Endodermal cell (in vitro differentiated cells): ENCODE measurements at regions not wholly inside any gene's neighbourhood (a gene's known extent, or its start where the extent isn't known, plus 50 kb on each side); places are given as distances from the start of the nearest gene placed in this dataset.

Experiments
- DNase-seq: peaks from one replicate; pipeline ENCODE4 v3.0.0-alpha.2; 2017
- H3K27ac ChIP-seq: 2 replicates; pipeline ENCODE4 v1.5.1; 2013; ENCODE audit warnings: mild to moderate bottlenecking, low read depth, low read length, moderate library complexity
- H3K27me3 ChIP-seq: 2 replicates; pipeline ENCODE4 v1.6.1; 2013; ENCODE audit warnings: mild to moderate bottlenecking, low read length, moderate library complexity; ENCODE audit not compliant: insufficient read depth, control insufficient read depth, poor library complexity, severe bottlenecking
- H3K36me3 ChIP-seq: 2 replicates; pipeline ENCODE4 v1.7.0; 2013; ENCODE audit warnings: mild to moderate bottlenecking, low read length, moderate library complexity; ENCODE audit not compliant: control insufficient read depth, insufficient read depth
- H3K4me1 ChIP-seq: one replicate; pipeline ENCODE4 v1.7.0; 2013; ENCODE audit warnings: low read length; ENCODE audit not compliant: control insufficient read depth, insufficient read depth
- H3K4me3 ChIP-seq: 2 replicates; pipeline ENCODE4 v1.5.1; 2013; ENCODE audit warnings: mild to moderate bottlenecking, low read length, moderate library complexity
- H3K9ac ChIP-seq: 2 replicates; pipeline ENCODE4 v1.6.1; 2013; ENCODE audit warnings: mild to moderate bottlenecking, low read length, moderate library complexity; ENCODE audit not compliant: poor library complexity, severe bottlenecking; ENCODE audit errors: extremely low read depth
- H3K9me3 ChIP-seq: 2 replicates; pipeline ENCODE4 v1.6.1; 2013; ENCODE audit warnings: mild to moderate bottlenecking, low read length, moderate library complexity; ENCODE audit not compliant: control insufficient read depth
- H3K27ac Mint-ChIP-seq: 2 replicates; pipeline ENCODE4 v1.8.0; 2020; ENCODE audit warnings: mixed read lengths
- H3K27me3 Mint-ChIP-seq: 2 replicates; pipeline ENCODE4 v1.8.0; 2021; ENCODE audit warnings: mild to moderate bottlenecking, mixed read lengths; ENCODE audit not compliant: insufficient read depth
- H3K36me3 Mint-ChIP-seq: 2 replicates; pipeline ENCODE4 v1.8.0; 2020; ENCODE audit warnings: low read depth, mixed read lengths
- H3K4me1 Mint-ChIP-seq: 2 replicates; pipeline ENCODE4 v1.8.0; 2020; ENCODE audit warnings: mixed read lengths
- H3K4me3 Mint-ChIP-seq: 2 replicates; pipeline ENCODE4 v1.8.0; 2020; ENCODE audit warnings: mild to moderate bottlenecking, moderate library complexity, mixed read lengths
- H3K9me3 Mint-ChIP-seq: 2 replicates; pipeline ENCODE4 v1.8.0; 2020; ENCODE audit warnings: mild to moderate bottlenecking, mixed read lengths
- WGBS, 2 experiments: methylation state at CpG; one replicate each; pipeline versions ENCODE4 v1.1.5 to v1.1.7; 2013; ENCODE audit warnings: missing lambda C conversion rate in 2 of 2, mixed read lengths in 1 of 2; ENCODE audit not compliant: insufficient coverage in 1 of 2, insufficient read length in 1 of 2; 5-methylcytosine and 5-hydroxymethylcytosine counted together
- TF ChIP-seq, protein P1 (sequence below): fragments of 200-600 bp; sonication (generic); conservative IDR thresholded peaks from 2 replicates; pipeline ENCODE4 v1.5.0; 2021; ENCODE audit warnings: antibody characterized with exemption, mild to moderate bottlenecking

DNA sequence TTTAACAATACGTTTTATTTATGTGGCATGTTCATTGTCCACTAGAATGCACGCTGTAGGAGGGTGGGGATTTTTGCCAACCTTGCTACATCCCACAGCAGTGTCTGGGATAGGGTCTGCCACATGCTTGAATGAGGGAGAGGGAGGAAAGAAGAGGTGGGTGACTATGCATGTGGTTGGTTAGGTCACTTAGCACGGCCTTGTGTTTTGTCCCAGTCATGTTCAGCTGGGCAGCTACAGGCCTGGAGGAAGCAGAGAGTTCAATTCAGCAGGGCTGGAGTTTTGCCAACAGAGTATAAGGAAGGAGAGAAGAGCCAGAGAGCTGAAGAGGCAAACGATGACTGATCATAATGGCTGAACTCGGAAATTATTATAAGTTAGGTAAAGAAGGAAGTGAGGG, 268.4 kb upstream of the NSMCE3 start:
- Mint-ChIP-seq H3K9me3 (no peaks in the 10 kb centered on the region), H3K27me3 (no peaks in the 10 kb centered on the region), H3K4me3 (no peak overlapping the region), H3K27ac (no peak overlapping the region), H3K36me3 (no peaks in the 10 kb centered on the region), H3K4me1 (peaks cover 6% of the 10 kb centered on the region)
- Histone ChIP-seq H3K9me3 (no peaks in the 10 kb centered on the region), H3K27ac (no peak overlapping the region), H3K4me3 (no peak overlapping the region), H3K36me3 (no peaks in the 10 kb centered on the region), H3K4me1 (no peaks in the 10 kb centered on the region), H3K27me3 (no peaks in the 10 kb centered on the region), H3K9ac (no peak overlapping the region)
- TF ChIP-seq, protein P1, sequence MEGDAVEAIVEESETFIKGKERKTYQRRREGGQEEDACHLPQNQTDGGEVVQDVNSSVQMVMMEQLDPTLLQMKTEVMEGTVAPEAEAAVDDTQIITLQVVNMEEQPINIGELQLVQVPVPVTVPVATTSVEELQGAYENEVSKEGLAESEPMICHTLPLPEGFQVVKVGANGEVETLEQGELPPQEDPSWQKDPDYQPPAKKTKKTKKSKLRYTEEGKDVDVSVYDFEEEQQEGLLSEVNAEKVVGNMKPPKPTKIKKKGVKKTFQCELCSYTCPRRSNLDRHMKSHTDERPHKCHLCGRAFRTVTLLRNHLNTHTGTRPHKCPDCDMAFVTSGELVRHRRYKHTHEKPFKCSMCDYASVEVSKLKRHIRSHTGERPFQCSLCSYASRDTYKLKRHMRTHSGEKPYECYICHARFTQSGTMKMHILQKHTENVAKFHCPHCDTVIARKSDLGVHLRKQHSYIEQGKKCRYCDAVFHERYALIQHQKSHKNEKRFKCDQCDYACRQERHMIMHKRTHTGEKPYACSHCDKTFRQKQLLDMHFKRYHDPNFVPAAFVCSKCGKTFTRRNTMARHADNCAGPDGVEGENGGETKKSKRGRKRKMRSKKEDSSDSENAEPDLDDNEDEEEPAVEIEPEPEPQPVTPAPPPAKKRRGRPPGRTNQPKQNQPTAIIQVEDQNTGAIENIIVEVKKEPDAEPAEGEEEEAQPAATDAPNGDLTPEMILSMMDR: no peak
- WGBS, 2 experiments: 88 to 90% methylated on average over 3 to 5 of the region's 5 CpGs
- DNase-seq: no peak

DNA sequence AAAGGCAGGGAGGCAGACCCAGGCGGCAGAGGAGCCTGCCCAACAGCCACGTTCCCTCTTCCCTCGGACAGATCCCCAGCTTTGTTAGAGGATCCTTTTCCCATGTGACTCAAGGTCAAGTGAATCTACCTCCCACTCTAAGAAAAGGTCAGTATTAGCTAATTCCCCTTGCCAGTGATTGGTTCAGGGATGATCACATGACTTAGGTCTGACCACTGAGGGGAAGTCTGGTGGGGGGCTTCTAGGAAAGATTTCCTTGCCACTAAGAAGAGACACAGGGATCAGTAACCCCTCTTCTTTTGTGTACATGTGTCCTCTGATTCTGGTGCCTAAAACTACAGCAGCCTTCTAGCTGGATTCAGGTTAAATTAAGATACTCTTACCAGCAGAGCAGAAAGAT, 266.3 kb upstream of the NSMCE3 start:
- TF ChIP-seq, protein P1: no peak
- H3K4me1 Mint-ChIP-seq: peaks cover 6% of the 10 kb centered on the region
- H3K27me3 Mint-ChIP-seq: no peaks in the 10 kb centered on the region
- H3K27ac Mint-ChIP-seq: no peak overlapping the region
- H3K4me3 Mint-ChIP-seq: no peak overlapping the region
- no peak for DNase-seq
- H3K36me3 Mint-ChIP-seq: no peaks in the 10 kb centered on the region
- no peaks in the 10 kb centered on the region for H3K9me3 ChIP-seq
- no peak overlapping the region for H3K4me3 ChIP-seq
- H3K9me3 Mint-ChIP-seq: no peaks in the 10 kb centered on the region
- no peak overlapping the region for H3K9ac ChIP-seq
- no peaks in the 10 kb centered on the region for H3K4me1 ChIP-seq
- H3K36me3 ChIP-seq: no peaks in the 10 kb centered on the region
- no peak overlapping the region for H3K27ac ChIP-seq
- no peaks in the 10 kb centered on the region for H3K27me3 ChIP-seq
- WGBS, 2 experiments: 96 to 100% methylated on average over 3 of the region's 3 CpGs

DNA sequence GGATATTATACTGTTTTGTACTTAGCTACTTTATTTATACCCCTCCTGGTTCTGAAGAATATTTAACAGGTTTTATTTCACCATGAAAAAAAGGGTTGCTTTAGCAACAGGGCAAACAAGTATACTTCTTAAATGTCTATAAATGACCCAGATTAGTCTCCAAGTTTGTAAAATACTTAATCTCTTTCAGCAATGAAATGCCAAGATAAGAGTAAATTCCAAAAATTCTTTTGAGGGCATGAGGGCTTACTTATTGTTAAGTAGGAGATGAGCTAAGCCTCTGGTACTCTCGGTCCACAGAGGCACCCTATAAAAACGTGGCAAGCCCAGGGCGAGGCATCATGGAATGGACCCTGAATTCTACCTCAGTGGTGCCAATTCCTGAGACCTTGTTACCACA, 264.8 kb upstream of the NSMCE3 start:
- Histone ChIP-seq H3K9ac (no peak overlapping the region), H3K27me3 (no peaks in the 10 kb centered on the region), H3K9me3 (no peaks in the 10 kb centered on the region), H3K27ac (no peak overlapping the region), H3K4me3 (no peak overlapping the region), H3K4me1 (no peaks in the 10 kb centered on the region), H3K36me3 (no peaks in the 10 kb centered on the region)
- no peak overlapping the region for H3K4me3 Mint-ChIP-seq
- 87 to 88% methylated on average over 3 of the region's 3 CpGs for WGBS, 2 experiments
- no peaks in the 10 kb centered on the region for H3K36me3 Mint-ChIP-seq
- peaks cover 6% of the 10 kb centered on the region for H3K4me1 Mint-ChIP-seq
- H3K9me3 Mint-ChIP-seq: no peaks in the 10 kb centered on the region
- no peak for DNase-seq
- H3K27ac Mint-ChIP-seq: no peak overlapping the region
- TF ChIP-seq, protein P1: no peak
- H3K27me3 Mint-ChIP-seq: no peaks in the 10 kb centered on the region
